NCI-H2081 (cell line): ENCODE measurements at regions not wholly inside any gene's neighbourhood (a gene's known extent, or its start where the extent isn't known, plus 50 kb on each side); places are given as distances from the start of the nearest gene placed in this dataset.

Experiments used
- DNase-seq, 2 experiments: peaks; one replicate each; lab custom pipeline; 2025; lab: John Stamatoyannopoulos, UW

DNA sequence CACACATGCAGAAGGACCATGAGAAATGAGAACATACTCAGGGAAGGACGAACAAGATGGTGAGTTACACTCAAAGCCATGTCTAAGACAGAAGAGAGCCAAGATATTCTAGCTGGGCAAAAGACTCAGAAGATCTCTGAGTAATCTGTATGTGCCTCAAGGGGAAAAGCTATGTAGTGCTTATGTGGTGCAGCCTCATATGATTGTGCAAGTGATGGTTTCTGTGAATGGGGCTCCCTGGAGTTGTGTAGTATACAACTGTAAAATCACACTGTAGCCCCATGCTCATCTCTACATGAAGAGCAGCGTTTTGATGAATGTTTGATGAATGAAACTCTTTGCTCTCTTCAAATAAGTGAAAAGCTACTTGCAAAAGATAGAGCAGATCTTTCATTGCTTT lies 57.5 kb downstream of the OSR1 start:
- no peak for DNase-seq

DNA sequence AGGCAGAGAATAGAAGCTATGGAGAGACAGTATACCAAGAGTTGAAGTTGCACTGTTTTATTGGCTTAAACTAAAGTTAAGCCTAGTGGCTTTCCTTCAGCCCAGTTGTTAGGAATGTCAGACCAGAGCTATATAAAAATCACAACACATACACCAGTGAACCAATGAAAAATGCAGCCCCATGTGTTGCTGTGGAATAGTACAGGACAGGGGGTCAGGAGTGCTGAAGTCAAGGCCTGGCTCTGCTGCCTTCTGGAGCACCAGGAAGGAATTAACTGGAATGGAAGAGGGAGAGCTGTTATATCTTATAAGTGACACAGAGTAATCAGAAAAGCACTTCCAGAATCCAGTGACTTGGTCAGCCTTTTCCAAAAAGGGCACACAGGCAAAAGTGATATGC lies 58.9 kb downstream of the OSR1 start:
- no peak for DNase-seq

DNA sequence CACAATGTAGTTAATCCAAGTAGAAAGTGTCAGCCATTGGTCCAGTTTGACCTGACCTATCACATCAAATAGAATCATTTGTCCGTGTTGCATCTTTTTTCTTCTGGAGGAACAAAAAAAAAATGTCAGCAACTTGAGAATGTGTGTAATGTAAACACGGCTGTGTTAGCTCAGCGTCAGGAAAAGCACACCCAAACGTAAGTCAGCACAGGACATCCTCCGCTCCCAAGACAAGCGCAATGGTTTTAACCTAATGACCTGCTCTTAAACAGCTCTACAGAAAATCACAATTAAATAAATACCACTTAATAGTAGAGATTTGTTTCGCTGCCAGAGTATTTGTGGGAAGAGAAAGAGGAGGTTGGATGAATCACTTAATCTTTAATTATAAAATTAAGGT lies 59.4 kb downstream of the OSR1 start:
- DNase-seq = no peak

DNA sequence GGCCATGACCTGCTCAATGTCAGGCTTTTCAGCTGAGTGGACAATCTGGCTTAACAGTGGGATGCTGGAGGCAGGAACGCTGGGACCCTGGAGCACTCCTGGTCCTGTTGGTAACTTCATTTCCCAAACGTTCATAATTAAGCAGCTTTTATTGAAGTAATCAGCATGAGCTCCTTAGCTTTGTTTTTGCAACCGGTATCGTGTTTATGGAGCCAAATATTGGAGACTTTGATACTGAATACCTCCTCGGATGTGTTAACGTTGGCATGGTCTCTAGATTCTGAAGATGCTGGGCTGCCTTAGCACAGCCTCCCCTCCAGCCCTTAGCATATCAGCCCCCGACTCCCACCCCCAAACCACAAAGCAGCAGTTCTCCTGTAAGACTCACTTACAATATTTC lies 60.7 kb downstream of the OSR1 start:
- DNase-seq = no peak

DNA sequence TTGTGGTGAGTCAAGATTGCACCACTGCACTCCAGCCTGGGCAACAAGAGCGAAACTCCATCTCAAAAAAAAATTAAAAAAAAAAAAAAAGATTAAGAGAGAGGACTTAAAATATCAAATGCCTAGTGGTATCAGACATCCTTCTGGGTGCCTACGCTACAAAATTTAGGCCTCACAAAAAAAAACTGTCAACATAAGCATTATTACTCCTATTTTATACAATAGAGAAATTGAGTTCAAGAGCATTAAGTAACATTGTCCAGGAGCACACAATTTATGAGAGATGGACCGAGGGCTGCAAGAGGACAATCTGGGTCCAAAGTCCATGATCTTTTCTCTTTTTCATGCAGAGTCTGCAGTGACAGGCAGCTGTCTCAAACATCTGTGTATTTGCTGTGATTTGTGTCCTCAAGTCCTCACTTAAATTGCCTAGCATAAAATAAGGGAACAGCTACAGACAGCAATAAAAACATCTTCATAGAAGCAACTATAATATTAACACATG lies 62.4 kb downstream of the OSR1 start:
- DNase-seq = no peak

DNA sequence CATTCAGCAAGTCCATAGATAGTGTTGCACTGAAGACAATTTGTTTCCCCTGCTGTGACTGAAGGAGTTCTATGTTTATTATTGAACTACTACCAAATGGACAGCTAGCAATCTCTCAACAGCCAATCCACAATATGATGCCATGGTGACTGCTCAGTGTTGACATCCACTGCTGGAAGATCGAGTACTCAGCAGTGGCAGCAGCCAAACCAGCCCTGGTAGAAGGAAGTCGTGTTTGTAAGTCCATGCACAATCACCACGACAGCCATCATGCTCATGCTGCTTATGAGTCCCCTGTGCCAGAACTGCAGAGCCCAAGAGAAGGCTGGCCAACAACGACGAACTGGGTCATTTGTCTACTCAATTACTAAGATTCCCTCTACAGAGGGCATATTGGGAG lies 66.4 kb downstream of the OSR1 start:
- no peak for DNase-seq

DNA sequence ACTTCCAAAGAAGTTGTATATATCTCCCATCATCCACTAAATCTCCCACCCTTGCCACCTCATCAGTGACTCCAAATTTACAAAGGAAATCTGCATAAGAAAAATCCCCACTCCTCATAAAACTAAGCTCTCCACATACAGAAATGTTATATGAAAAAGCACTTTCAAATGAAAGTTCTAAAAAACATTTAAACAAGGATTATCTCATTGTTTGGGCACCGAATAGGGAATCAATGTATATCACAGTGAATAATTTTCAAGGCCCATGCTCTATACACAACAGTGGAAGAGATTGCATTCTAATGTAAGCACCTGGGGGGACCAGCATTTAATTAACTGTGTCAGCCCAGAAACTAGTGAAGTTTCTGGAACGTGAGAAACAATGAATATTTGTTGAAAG lies 70.1 kb downstream of the OSR1 start:
- DNase-seq = no peak

DNA sequence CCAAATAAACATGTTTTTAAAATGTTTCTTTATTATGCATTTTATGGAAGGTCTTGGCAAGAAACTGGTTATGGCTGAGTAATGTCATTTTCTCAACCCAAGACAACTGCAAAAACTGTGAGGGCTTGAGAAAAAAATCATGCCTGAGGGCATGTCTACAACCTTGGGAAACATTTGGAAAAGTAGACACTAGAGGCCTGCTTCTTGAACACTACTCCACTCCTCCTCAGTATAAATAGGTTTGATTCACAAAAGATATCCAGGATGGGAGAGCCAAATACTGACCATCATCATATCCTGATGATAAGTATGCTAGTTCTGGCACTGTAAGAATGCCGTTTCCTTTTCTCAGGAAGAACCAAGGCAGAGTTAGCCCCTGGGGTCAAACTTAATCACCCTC lies 71.1 kb downstream of the OSR1 start:
- DNase-seq = no peak

DNA sequence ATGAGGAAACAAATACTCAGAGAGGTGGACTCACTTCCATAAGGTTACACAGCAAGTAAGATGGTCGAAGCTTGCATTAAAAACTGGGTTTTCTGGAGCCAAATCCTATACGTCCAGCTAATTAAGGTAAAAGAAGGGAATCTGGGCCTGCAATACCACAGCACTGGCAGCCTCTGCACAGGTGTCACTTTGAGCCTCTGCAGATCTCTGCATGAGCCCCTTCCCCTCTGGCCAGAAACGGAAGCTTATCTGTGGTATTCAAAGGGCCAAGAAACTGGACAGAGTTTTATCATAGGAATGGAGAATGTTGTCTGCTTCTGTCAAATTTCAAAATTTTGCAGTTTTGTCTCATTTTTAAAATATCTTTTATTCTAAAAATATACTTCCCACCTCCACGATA lies 76.1 kb downstream of the OSR1 start:
- no peak for DNase-seq

DNA sequence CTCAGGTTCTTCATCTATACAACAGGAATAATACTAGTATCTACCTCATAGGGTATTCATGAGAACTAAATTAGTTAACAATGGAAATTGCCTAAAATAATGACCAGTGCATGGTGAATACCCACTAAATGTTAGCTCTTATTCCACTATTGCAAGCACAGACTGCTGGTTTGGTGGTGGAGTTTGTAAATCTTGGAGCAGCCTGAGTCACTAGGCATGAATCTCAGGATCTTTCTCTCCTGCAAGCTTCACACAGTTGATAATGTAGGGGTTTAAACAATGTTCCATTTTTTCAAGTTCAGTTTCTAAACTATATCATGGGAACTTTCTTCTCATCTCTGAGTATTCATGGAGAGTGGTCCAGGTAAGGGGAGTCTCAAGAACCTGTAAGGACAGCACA lies 84.0 kb downstream of the OSR1 start:
- DNase-seq = no peak

DNA sequence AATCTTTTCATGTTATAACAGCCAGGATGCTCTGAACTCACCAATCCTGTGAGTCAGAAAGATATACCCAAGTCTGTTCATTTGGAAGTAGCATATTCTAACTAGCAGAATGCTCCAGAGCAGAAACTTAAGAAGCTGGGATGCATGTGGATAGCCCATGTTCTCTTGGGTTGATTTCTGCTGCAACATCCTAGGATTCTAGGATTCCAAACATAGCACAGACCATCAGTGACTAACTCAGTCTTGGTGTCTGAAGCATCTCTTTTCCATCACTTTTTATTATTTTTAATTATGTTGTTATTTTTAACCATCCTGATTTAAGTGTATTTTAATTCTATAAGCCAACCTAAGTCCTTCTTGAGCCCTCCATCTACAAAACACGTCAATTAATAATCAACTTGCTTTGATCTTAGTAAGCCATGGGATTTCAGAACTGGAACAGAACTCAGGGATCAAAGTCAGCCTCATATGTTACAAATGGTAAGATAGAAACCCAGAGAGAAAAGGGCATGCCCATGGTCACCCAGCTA lies 85.4 kb downstream of the OSR1 start:
- no peak for DNase-seq

DNA sequence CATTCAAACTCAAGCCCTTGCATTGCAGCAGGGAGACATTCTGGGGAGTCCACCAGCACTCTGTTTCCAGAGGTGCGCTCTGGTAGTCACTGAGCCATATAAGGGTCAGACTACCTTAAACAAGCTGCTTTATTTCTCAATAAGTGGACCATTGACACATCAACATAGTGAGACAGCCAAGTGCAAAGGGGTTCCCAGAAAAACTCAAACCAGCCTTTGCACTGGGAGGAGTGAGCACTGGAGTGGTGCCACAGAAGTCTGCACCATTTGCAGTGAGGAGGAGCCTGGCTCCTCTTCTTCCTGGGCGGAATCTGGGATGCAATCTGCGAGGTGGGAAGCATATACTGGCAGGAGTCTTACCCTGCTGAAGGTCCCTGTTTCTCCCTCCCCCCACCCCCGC lies 86.4 kb downstream of the OSR1 start:
- no peak for DNase-seq

DNA sequence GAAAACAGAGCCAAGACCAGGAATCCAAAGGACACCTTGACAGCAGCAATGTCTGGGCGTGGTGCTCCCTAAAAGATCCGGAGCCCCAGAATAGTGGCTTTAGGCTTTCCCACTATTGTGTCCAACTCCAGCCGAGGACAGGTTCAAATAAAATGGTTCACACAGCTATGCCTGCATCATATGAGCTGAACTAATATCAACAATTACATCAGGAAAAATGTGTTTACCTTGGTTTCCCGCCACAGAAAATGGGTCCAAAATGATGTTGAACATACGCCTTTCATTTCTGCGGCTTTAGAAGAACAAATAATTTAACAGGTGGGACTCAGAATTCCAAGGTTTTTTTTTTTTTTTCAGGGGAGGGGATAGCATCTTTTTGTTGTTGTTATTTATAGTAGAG lies 93.6 kb downstream of the OSR1 start:
- DNase-seq = no peak

DNA sequence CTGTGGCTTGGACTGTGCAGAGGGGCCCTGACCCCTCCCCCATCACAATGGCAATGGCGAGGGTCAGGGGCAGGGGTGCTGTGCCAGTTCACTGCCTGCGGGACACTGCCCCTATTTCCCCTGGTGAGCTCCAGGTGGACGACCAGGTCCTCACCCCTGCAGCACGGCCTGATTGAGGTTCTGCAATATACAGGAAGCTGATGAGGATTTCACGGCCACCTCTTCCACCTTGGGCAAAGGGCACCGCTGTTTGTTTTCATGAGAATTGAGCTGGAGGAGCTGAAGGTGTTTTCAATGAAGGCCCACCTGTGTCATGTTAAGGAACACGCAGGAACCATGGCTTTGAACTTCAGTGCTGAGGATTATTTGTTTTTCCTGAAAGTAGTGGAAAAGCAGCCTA lies 96.3 kb downstream of the OSR1 start:
- no peak for DNase-seq

DNA sequence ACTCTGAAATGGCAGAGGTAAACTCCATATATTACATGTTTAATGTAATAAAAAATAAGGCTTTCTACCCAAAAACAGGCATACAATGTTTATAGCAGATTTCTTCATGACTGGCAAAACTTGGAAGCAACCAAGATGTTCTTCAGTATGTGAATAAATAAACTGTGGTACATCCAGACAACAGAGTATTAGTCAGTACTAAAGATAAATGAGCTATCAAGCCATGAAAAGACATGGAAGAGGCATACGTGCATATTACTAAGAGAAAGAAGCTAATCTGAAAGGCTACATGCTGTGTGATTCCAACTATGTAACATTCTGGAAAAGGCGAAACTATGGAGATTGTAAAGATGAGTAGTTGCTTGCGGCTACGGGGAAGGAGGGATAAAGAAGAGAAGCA lies 97.4 kb downstream of the OSR1 start:
- DNase-seq = no peak

DNA sequence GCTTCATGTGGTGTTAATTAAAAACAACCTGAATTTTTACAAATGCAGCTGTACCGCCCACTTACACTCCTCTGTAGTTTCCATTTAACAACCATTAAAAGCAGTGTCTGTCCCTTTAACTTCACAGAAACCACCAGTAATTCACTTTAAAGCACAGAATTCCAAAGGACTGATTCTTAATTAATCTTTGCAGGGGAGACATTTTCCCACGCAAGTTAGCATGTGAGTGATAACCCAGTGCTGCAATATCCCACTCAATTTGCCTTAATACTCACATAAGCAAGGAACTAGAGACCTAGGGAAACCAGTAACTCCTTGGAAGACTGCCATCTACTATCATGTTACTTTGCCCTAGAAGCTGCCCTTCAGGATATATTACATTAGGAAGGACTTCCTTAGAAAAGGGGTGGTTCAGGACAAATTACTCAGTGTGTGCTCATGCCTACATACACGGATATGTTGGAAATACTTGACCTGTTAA lies 102.3 kb downstream of the OSR1 start:
- DNase-seq = no peak

DNA sequence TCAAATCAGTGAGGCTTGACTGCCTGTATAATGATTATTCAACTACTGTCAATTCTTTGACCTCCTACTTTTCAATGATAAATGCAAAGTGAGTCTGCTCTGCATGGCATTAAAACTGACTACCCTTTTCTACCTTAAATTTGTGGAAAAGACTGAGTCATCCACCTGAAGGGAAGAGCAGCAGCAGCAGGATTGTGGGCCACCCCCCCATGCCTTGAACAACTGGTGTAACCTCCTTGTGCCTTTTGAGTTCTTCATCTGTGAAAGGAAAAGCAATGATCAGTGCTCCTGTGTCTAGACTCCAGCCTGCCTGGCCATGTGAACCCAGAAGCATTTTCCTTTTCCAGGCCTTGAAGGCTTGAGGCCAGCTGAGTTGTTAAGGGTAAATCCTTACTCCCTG lies 102.9 kb downstream of the OSR1 start:
- no peak for DNase-seq

DNA sequence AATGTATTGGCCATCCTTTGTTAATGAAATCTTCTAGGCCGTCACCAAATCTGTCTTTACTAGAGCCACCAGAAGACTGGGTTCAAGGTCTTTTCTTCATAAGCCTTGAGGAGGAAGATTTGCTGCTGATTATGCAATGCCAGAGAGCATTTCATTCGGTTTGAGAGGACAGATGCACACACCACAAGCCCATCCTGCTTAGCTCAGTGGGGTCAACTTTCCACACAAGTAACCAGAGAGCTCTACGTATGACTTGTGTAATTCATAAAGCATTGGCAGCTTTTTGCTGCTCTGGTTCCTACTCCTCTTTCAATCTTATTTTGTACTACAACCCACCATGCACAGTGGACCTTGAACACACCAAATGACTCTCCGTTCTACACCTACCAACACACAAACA lies 106.9 kb downstream of the OSR1 start:
- no peak for DNase-seq

DNA sequence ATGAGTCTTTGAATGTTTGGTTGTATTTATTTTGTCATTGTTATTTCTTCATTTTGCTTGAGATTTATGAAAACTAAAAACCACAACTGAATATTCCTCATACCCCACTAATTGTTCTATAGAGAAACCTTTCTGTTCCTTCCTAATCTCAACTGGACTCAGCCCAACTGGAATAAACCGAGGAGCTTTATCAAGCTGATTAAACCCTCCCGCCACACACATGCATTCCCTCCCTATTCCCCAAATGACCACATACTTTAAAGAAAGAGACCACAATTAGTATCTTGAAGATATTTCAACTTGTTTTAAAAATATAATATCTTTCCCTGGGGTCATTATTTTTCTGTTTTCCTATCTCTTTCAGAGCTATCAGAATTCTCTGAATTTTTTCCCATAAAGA lies 107.5 kb downstream of the OSR1 start:
- DNase-seq = no peak

DNA sequence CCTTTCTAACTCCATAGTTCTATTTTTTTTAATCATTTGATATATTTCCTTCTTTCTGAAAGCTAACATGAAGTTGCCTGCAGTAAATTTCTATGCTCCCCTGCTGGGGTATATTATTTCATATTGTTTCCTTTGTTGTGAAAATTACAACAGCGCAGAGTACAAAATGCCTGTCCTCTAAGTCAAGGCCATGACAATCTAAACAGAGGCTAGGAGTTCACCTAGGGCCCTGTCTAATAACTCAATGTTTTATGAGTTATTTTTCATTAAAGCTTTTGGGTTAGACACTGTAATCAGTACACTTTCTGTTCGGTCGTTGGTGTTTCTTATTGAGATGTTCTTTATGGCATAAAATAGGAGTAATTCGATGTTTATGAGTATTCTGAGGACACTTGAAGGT lies 111.2 kb downstream of the OSR1 start:
- DNase-seq = no peak

DNA sequence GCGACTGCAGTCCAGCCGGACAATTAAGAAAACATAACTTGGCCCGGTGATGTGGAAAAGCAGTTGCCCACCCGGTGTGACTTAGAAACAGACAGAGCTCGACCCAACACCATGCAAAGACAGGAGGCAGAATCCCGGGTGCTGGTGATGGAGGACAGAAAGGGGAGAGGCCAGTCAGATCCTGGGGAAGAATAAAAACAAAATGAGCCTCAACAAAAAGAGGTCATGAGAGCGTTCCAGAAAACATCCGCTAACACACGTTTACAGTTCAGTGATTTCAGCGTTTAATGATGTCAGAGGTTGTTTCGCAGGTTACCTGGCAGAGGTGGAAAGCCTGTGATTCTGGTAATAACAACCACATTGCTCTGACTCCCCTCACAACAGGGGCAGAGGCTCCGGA lies 111.9 kb downstream of the OSR1 start:
- DNase-seq = no peak

DNA sequence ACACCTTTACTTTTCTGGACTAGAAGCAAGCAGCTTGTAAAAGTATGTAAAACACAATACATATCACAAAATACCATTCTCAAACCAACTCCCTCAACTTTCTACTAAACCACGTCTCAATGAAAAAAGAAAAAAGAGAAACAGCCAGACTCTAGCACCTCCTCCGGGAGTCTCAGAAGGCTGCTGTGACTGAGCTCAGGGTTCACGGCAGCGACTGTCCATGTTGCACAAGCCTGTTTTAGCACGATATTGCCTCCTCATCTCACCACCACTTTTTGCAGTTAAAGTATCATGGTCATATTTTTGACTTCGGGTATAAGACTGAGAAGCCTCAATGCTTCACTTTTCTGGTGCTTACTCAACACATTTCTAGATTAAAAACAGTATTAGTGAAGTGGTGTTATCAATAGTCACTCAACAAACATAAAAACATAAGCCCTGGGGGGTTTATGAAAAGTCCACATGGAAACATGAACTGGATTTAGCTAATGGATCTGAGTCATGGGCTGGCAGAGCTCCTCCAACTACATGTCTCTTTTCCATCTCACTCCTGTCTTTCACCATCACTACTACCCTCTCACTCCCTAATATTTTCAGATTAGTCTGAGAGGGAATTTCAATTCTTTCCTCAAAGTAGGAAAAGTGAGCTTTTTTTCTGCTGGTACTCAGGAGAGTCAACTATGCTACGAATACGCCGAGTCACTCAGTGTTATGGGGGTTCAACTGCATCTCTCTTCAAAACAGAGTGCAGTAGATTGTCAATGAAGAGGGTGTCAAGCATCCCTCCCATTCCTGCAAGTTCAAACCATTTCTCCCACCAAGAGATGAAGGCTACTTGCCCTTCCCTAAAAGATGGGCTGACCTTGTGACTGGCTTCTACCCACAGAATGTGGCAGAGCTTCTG lies 113.7 kb downstream of the OSR1 start:
- no peak for DNase-seq

DNA sequence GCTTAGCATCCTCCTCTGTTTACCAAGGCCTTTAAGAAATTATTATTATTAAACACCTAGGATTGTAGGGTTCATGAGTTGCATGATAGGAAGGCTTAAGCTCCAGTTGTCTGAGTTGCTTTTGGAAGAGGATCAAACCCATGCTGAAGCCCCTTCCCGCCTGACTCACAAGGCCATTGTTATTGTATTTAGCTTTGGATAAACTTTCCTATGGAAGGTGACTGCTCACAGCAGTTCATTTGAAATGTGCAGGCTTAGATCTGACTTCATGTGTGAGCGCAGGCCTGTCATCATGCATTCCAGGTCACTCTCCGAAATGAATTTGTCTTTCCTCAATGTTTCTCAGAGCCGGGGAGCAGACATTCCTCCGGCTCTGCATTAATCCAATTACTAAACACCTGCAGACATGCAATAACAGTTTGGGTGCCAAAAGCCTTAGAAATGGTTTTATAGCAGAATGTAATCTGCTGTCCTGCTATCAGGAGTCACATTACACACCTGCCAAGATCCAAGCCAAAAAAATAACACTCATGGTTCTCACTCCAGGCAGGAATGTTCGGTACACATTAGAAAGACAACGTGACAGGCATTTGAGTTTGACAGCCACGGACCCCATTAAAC lies 119.9 kb downstream of the OSR1 start:
- no peak for DNase-seq
